H9 (cell line): ENCODE measurements at regions not wholly inside any gene's neighbourhood (a gene's known extent, or its start where the extent isn't known, plus 50 kb on each side); places are given as distances from the start of the nearest gene placed in this dataset.
A peak's percentile ranks its signal among the peaks of the same experiment; 100 is the strongest.

Source experiments
- DNase-seq: peaks from one replicate; pipeline ENCODE4 v3.0.0-alpha.2; 2017
- H2AFZ ChIP-seq: one replicate; pipeline ENCODE4 v1.6.1; 2013; ENCODE audit warnings: mild to moderate bottlenecking, low read length, control low read depth, moderate library complexity
- H2AK5ac ChIP-seq: 2 replicates; pipeline ENCODE4 v1.6.1; 2013; ENCODE audit warnings: low read length, control low read depth, mixed read lengths; ENCODE audit not compliant: insufficient read length
- H2BK120ac ChIP-seq: one replicate; pipeline ENCODE4 v1.6.1; 2013; ENCODE audit warnings: low read depth, mild to moderate bottlenecking, low read length, control low read depth, inconsistent platforms; ENCODE audit not compliant: poor library complexity, severe bottlenecking
- H2BK12ac ChIP-seq: 2 replicates; pipeline ENCODE4 v1.6.1; 2013; ENCODE audit warnings: low read length, control low read depth, mixed read lengths, low read depth; ENCODE audit not compliant: insufficient read length
- H2BK15ac ChIP-seq: 2 replicates; pipeline ENCODE4 v1.6.1; 2013; ENCODE audit warnings: low read depth, low read length, control low read depth
- H2BK20ac ChIP-seq: one replicate; pipeline ENCODE4 v1.6.1; 2013; ENCODE audit warnings: low read depth, mild to moderate bottlenecking, low read length, control low read depth, inconsistent platforms; ENCODE audit not compliant: poor library complexity, severe bottlenecking
- H2BK5ac ChIP-seq: 2 replicates; pipeline ENCODE4 v1.6.1; 2013; ENCODE audit warnings: low read length, control low read depth, mixed read lengths; ENCODE audit not compliant: insufficient read length
- H3K14ac ChIP-seq: 2 replicates; pipeline ENCODE4 v1.6.1; 2013; ENCODE audit warnings: low read length, control low read depth; ENCODE audit not compliant: insufficient read depth
- H3K18ac ChIP-seq: 2 replicates; pipeline ENCODE4 v1.6.1; 2013; ENCODE audit warnings: low read depth, mild to moderate bottlenecking, mixed read lengths, low read length, control low read depth; ENCODE audit not compliant: insufficient read length
- H3K23ac ChIP-seq: 2 replicates; pipeline ENCODE4 v1.6.1; 2013; ENCODE audit warnings: low read length, control low read depth, mixed read lengths, low read depth; ENCODE audit not compliant: insufficient read length
- H3K23me2 ChIP-seq: 2 replicates; pipeline ENCODE4 v1.6.1; 2013; ENCODE audit warnings: low read depth, mild to moderate bottlenecking, mixed read lengths, low read length, control low read depth; ENCODE audit not compliant: insufficient read length, poor library complexity, severe bottlenecking
- H3K27ac ChIP-seq: 2 replicates; pipeline ENCODE4 v1.5.1; 2013; ENCODE audit warnings: low read length, control low read depth, mixed read lengths, low read depth; ENCODE audit not compliant: insufficient read length
- H3K27me3 ChIP-seq: 2 replicates; pipeline ENCODE4 v1.6.1; 2013; ENCODE audit warnings: low read length, control low read depth, inconsistent platforms; ENCODE audit not compliant: insufficient read depth
- H3K4ac ChIP-seq: 2 replicates; pipeline ENCODE4 v1.6.1; 2013; ENCODE audit warnings: low read depth, mild to moderate bottlenecking, control low read depth, inconsistent platforms, low read length, moderate library complexity
- H3K4me1 ChIP-seq: 2 replicates; pipeline ENCODE4 v1.6.1; 2013; ENCODE audit warnings: low read length, control low read depth, inconsistent platforms; ENCODE audit not compliant: insufficient read depth
- H3K4me2 ChIP-seq: 2 replicates; pipeline ENCODE4 v1.6.1; 2013; ENCODE audit warnings: low read length, control low read depth, mixed read lengths; ENCODE audit not compliant: insufficient read length, insufficient read depth
- H3K56ac ChIP-seq: 2 replicates; pipeline ENCODE4 v1.6.1; 2013; ENCODE audit warnings: low read depth, mild to moderate bottlenecking, mixed read lengths, low read length, control low read depth; ENCODE audit not compliant: insufficient read length
- H3K79me1 ChIP-seq: 2 replicates; pipeline ENCODE4 v1.6.1; 2013; ENCODE audit warnings: low read depth, mild to moderate bottlenecking, moderate library complexity, low read length, control low read depth, inconsistent platforms; ENCODE audit not compliant: insufficient read depth, poor library complexity, severe bottlenecking
- H3K79me2 ChIP-seq: 2 replicates; pipeline ENCODE4 v1.6.1; 2013; ENCODE audit warnings: low read length, control low read depth, inconsistent platforms; ENCODE audit not compliant: insufficient read depth
- H3K9ac ChIP-seq: 2 replicates; pipeline ENCODE4 v1.6.1; 2013; ENCODE audit warnings: low read length, control low read depth, mixed read lengths; ENCODE audit not compliant: insufficient read length; ENCODE audit errors: extremely low read depth
- H3K9me3 ChIP-seq: one replicate; pipeline ENCODE4 v1.6.1; 2013; ENCODE audit warnings: low read depth, low read length, inconsistent platforms; ENCODE audit not compliant: control insufficient read depth
- H3T11ph ChIP-seq: one replicate; pipeline ENCODE4 v1.6.1; 2013; ENCODE audit warnings: mild to moderate bottlenecking, low read length, control low read depth, inconsistent platforms
- H4K20me1 ChIP-seq: one replicate; pipeline ENCODE4 v1.6.1; 2013; ENCODE audit not compliant: control insufficient read depth, insufficient read length, insufficient read depth
- H4K5ac ChIP-seq: 2 replicates; pipeline ENCODE4 v1.6.1; 2013; ENCODE audit warnings: low read depth, mild to moderate bottlenecking, mixed read lengths, low read length, control low read depth; ENCODE audit not compliant: insufficient read length
- H4K8ac ChIP-seq: replicated peaks from 2 replicates; pipeline ENCODE4 v1.6.1; 2013; ENCODE audit warnings: low read length, control low read depth, mixed read lengths, low read depth; ENCODE audit not compliant: insufficient read length
- H4K91ac ChIP-seq: 2 replicates; pipeline ENCODE4 v1.6.1; 2013; ENCODE audit warnings: low read depth, mild to moderate bottlenecking, moderate library complexity, mixed read lengths, low read length, control low read depth; ENCODE audit not compliant: insufficient read length
- H3K27ac Mint-ChIP-seq, 3 experiments: 2 replicates in 2 of 3; 3 replicates in 1 of 3; pipeline ENCODE4 v1.8.0; 2020 to 2021; ENCODE audit warnings: mixed read lengths in 3 of 3, mild to moderate bottlenecking in 1 of 3, moderate library complexity in 1 of 3
- H3K27me3 Mint-ChIP-seq: 2 replicates; pipeline ENCODE4 v1.8.0; 2021; ENCODE audit warnings: low read depth, mild to moderate bottlenecking, moderate library complexity, mixed read lengths
- H3K36me3 Mint-ChIP-seq, 3 experiments: 2 replicates in 2 of 3; 3 replicates in 1 of 3; pipeline ENCODE4 v1.8.0; 2020 to 2021; ENCODE audit warnings: low read depth in 3 of 3, mixed read lengths in 3 of 3; ENCODE audit not compliant: insufficient read depth in 1 of 3
- H3K4me1 Mint-ChIP-seq, 2 experiments: 2 replicates each; pipeline ENCODE4 v1.8.0; 2020; ENCODE audit warnings: mixed read lengths in 2 of 2
- H3K4me3 Mint-ChIP-seq, 2 experiments: 2 replicates in 1 of 2; 3 replicates in 1 of 2; pipeline ENCODE4 v1.8.0; 2020 to 2021; ENCODE audit warnings: mild to moderate bottlenecking in 2 of 2, mixed read lengths in 2 of 2, moderate library complexity in 1 of 2
- H3K9me3 Mint-ChIP-seq, 2 experiments: 2 replicates in 1 of 2; 3 replicates in 1 of 2; pipeline ENCODE4 v1.8.0; 2020; ENCODE audit warnings: mild to moderate bottlenecking in 2 of 2, mixed read lengths in 2 of 2, moderate library complexity in 1 of 2
- CTCF ChIP-seq: fragments of 200-600 bp; sonication (generic); conservative IDR thresholded peaks from 3 replicates; pipeline ENCODE4 v1.8.0; 2021; ENCODE audit warnings: antibody characterized with exemption, mild to moderate bottlenecking
- WGBS: extraction: QIAGEN DNeasy Blood & Tissue Kit; methylation state at CpG from one replicate; pipeline ENCODE4 v1.1.7; 2013; ENCODE audit warnings: missing lambda C conversion rate, low lambda C conversion rate, mixed read lengths; ENCODE audit not compliant: insufficient read length; ENCODE audit errors: extremely low coverage; 5-methylcytosine and 5-hydroxymethylcytosine counted together

GRCh38 chr2:47676261-47676926 is 105.6 kb upstream of the KCNK12 start:
- Mint-ChIP-seq H3K9me3 (peaks cover 0 to 4% of the 10 kb centered on the region in 2 experiments; a peak in 3 of 5 replicates), H3K27ac (no peak overlapping the region), H3K36me3 (peaks cover 0 to 10% (median 2%) of the 10 kb centered on the region in 3 experiments; a peak in 3 of 7 replicates), H3K4me3 (no peak overlapping the region), H3K4me1 (peaks cover 22 to 26% of the 10 kb centered on the region in 2 experiments), H3K27me3 (no peaks in the 10 kb centered on the region)
- Histone ChIP-seq H3K27me3 (no peaks in the 10 kb centered on the region), H3T11ph (no peak overlapping the region), H2AK5ac (no peak overlapping the region), H3K9me3 (no peaks in the 10 kb centered on the region), H4K91ac (no peak overlapping the region), H4K20me1 (no peaks in the 10 kb centered on the region), H2BK20ac (no peak overlapping the region), H3K14ac (no peak overlapping the region), H3K23ac (no peak overlapping the region), H2BK120ac (peak overlapping the region; percentile 61), H3K79me2 (no peaks in the 10 kb centered on the region), H2AFZ (no peak overlapping the region), H3K56ac (no peak overlapping the region), H3K9ac (no peak overlapping the region), H2BK15ac (no peak overlapping the region), H4K8ac (no peak overlapping the region), H2BK12ac (no peak overlapping the region), H3K79me1 (no peaks in the 10 kb centered on the region), H3K4me1 (peaks cover 4% of the 10 kb centered on the region; the same call in 1 of the 2 replicates), H2BK5ac (no peak overlapping the region), H3K23me2 (no peaks in the 10 kb centered on the region), H3K27ac (no peak overlapping the region), H3K4me2 (no peak overlapping the region), H3K4ac (no peak overlapping the region), H3K18ac (no peak overlapping the region), H4K5ac (no peak overlapping the region)
- no peak for DNase-seq
- no CpG with 5 or more reads among the region's 6 CpGs for WGBS
- no peak for TF ChIP-seq CTCF
